HG02852 (cell line): ENCODE measurements at regions not wholly inside any gene's neighbourhood (a gene's known extent, or its start where the extent isn't known, plus 50 kb on each side); places are given as distances from the start of the nearest gene placed in this dataset.
"Not testable (repeated sequence)": the region's sequence is repeated elsewhere in the genome, so short reads cannot be mapped to it uniquely, and the experiment has no call there.

Experiments used
- ATAC-seq: cut with Tn5 transposase; IDR thresholded peaks from one replicate; pipeline ENCODE4 v1.9.1; 2021; ENCODE audit warnings: mild to moderate bottlenecking, moderate library complexity; ENCODE audit not compliant: unreplicated experiment

GRCh38 chr20:12198281-12198680 is 280.6 kb downstream of the BTBD3 start:
- no peak for ATAC-seq

- ATAC-seq = no peak
Measured at GRCh38 chr20:12199703-12200102, 282.0 kb downstream of the BTBD3 start.

- no peak for ATAC-seq
Measured at GRCh38 chr20:12201289-12201991, 283.7 kb downstream of the BTBD3 start.

GRCh38 chr20:12203399-12203798 is 285.7 kb downstream of the BTBD3 start:
- ATAC-seq = no peak

GRCh38 chr20:12203981-12204380 is 286.3 kb downstream of the BTBD3 start:
- ATAC-seq = no peak

- ATAC-seq = no peak
Measured at GRCh38 chr20:12207875-12208274, 290.2 kb downstream of the BTBD3 start.

GRCh38 chr20:12210591-12210990 is 292.9 kb downstream of the BTBD3 start:
- no peak for ATAC-seq

GRCh38 chr20:12211361-12211760 is 293.7 kb downstream of the BTBD3 start:
- ATAC-seq = no peak

GRCh38 chr20:12217382-12217781 is 299.7 kb downstream of the BTBD3 start:
- ATAC-seq = no peak

- ATAC-seq = no peak
Measured at GRCh38 chr20:12219798-12220197, 302.1 kb downstream of the BTBD3 start.

- no peak for ATAC-seq
Measured at GRCh38 chr20:12223057-12223456, 305.4 kb downstream of the BTBD3 start.

GRCh38 chr20:12225898-12226297 is 308.2 kb downstream of the BTBD3 start:
- no peak for ATAC-seq

GRCh38 chr20:12229891-12230290 is 312.2 kb downstream of the BTBD3 start:
- ATAC-seq = no peak

GRCh38 chr20:12237772-12238171 is 320.1 kb downstream of the BTBD3 start:
- ATAC-seq = no peak

GRCh38 chr20:12241065-12241464 is 323.4 kb downstream of the BTBD3 start:
- no peak for ATAC-seq

GRCh38 chr20:12243327-12243726 is 325.6 kb downstream of the BTBD3 start:
- ATAC-seq = no peak

- no peak for ATAC-seq
Measured at GRCh38 chr20:12248481-12248880, 330.8 kb downstream of the BTBD3 start.

GRCh38 chr20:12250661-12251060 is 333.0 kb downstream of the BTBD3 start:
- not testable (repeated sequence) for ATAC-seq

- no peak for ATAC-seq
Measured at GRCh38 chr20:12252793-12253192, 335.1 kb downstream of the BTBD3 start.

- ATAC-seq = no peak
Measured at GRCh38 chr20:12255461-12255970, 337.8 kb downstream of the BTBD3 start.

- no peak for ATAC-seq
Measured at GRCh38 chr20:12256806-12257205, 339.1 kb downstream of the BTBD3 start.

GRCh38 chr20:12262747-12263146 is 345.1 kb downstream of the BTBD3 start:
- ATAC-seq = no peak

- ATAC-seq = no peak
Measured at GRCh38 chr20:12264711-12265110, 347.0 kb downstream of the BTBD3 start.
